SU-DHL-6 (cell line): ENCODE measurements at regions not wholly inside any gene's neighbourhood (a gene's known extent, or its start where the extent isn't known, plus 50 kb on each side); places are given as distances from the start of the nearest gene placed in this dataset.

Experiments used
- EZH2phosphoT487 ChIP-seq: fragments of 200-600 bp; sonication (generic), shearing (Covaris generic); conservative IDR thresholded peaks from 2 replicates; pipeline ENCODE4 v1.6.1; 2018; ENCODE audit warnings: mild to moderate bottlenecking, antibody characterized with exemption, low read length, moderate library complexity, mixed read lengths
- TF ChIP-seq, protein P1 (sequence below): fragments of 200-600 bp; sonication (generic); IDR thresholded peaks from one replicate; pipeline ENCODE4 v1.5.1; 2017; ENCODE audit warnings: antibody characterized with exemption, mild to moderate bottlenecking, low read length, moderate library complexity; ENCODE audit not compliant: insufficient read depth, poor library complexity, severe bottlenecking

DNA sequence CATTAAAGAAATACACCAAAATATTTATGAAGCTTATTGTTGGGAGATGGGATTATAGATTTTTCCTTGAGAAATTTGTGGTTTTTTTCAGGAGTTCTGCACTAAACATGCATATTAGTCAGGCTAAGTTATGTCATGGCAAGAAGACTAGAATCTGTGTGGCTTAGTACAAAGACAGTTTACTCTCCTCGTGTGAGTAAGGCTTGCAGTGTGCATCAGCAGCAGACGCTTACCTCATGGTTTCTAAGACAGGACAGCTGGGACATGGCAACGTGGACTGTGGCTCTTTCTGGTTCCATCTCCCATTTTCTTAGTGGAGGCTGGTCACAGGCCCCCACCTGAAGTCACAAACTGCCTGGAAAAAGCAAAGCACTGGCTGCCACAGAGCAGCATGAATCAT, 429.6 kb upstream of the VSTM2A start:
- TF ChIP-seq EZH2phosphoT487: no peak
- TF ChIP-seq, protein P1, sequence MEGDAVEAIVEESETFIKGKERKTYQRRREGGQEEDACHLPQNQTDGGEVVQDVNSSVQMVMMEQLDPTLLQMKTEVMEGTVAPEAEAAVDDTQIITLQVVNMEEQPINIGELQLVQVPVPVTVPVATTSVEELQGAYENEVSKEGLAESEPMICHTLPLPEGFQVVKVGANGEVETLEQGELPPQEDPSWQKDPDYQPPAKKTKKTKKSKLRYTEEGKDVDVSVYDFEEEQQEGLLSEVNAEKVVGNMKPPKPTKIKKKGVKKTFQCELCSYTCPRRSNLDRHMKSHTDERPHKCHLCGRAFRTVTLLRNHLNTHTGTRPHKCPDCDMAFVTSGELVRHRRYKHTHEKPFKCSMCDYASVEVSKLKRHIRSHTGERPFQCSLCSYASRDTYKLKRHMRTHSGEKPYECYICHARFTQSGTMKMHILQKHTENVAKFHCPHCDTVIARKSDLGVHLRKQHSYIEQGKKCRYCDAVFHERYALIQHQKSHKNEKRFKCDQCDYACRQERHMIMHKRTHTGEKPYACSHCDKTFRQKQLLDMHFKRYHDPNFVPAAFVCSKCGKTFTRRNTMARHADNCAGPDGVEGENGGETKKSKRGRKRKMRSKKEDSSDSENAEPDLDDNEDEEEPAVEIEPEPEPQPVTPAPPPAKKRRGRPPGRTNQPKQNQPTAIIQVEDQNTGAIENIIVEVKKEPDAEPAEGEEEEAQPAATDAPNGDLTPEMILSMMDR: no peak
